Activated T-cell treated with anti-CD3 and anti-CD28 coated beads for 48 hours (primary cell): ENCODE measurements at regions not wholly inside any gene's neighbourhood (a gene's known extent, or its start where the extent isn't known, plus 50 kb on each side); places are given as distances from the start of the nearest gene placed in this dataset.

Source experiments
- DNase-seq: peaks from one replicate; pipeline ENCODE4 v3.0.0-alpha.2; 2020; ENCODE audit warnings: low read depth

- DNase-seq = no peak
Measured at GRCh38 chr2:59733970-59734369, 819.5 kb downstream of the BCL11A start.

GRCh38 chr2:59733567-59733930, 819.9 kb downstream of the BCL11A start:
- no peak for DNase-seq

GRCh38 chr2:59732871-59733566, 820.4 kb downstream of the BCL11A start:
- DNase-seq = no peak

DNA sequence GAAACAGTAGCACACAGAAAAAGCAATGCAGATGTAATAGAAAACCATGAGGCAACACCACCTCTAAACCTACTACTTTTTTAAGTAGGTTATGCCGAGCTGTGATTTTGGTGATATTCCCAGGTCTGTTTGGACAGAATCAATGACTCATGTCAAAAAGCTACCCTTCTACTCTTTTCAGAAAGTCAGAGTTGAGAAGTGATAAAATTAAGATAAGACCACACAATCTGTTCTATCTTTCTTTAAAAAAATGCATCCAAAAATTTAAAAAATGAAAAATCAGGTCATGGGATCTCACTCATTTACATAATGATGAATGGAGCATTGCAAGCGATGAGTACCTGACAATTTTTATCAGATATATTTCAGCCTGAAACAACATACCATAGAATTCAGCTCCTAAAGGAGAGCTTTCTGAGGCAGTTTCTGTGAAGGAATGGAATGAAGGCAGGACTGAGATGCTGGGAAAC, 826.3 kb downstream of the BCL11A start:
- no peak for DNase-seq

DNA sequence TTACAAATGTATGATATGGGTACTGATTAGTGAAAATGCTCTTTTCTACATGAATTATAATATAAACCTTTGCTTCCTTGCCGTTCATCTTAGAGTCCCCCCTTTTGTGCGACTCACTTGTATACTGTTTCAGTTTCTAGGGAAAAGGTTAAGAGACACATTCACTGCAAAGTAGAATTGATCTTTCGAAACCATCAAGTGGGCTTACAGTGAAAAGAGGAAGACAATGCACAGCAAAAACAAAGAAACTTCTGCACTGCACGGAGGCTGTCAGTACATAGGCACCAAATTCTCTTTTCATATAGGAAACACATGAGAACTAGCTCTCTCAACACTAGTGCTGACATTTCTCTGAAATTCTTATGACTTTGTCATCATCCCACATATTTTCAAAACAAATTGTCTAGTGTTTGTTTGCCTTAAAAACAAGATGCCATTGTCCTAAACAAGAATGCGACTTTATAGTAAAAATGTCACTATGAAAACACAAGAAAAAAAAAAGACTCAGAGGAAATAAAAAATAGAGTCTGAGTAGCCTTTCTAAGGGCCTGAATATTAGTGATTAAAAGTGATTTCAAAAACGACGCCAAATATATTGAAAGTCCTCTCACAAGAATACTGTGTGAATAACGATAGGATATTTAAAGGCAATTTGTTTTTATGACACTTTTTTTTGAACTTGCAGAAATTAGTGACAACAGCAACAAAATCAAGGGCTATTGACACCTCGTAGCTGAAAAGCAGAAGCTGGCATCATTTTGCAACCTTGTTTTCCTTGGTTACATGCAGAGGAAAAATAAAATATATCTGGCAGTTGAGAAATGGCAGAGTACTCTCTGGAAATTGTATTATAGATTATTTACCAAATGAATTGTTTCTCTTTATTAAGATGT, 827.0 kb downstream of the BCL11A start:
- no peak for DNase-seq

DNA sequence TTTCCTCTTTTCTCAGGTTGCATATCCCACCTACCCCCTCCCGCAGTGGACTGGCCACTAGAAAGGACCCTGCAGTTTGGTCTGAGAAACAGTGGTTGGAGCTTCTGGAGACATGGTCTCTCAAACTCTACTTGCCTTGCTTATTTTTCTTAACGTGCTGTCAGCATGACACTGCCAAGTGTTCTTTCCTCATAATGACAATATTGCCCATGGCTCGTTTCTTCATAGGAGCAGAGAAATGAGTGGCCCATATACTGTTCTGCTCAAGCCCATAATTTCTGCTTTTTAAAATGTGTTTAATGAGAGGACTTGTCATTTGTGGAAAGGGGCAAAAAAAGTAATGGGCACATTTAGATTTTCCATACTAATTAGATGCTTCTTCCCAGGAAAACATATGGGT, 828.7 kb downstream of the BCL11A start:
- no peak for DNase-seq

DNA sequence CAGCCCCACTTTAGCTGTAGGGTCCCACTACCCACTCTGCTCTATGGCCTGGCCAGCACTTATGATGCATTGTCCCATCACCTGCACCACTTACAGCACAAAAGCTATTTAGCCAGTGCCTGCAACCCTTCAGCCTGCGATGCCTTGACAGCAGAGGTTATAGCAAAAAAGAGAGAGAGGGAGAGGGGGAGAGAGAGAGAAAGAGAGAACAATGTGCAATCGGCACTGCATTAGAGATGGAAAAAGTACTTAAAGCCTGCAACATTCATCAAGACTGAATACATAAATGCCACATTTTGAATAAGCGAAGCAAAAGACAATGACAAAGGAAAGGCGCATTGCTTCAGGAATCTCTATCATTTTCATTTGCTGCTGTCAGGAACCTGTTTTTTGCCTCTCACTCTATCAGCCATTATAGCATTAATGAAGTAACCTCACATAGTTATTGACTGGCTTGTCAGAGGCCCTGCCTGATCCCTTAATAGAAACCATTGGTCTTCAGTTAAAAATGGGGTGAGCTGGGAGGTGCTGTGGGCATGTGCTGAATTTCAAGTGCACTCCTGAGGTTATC, 833.1 kb downstream of the BCL11A start:
- DNase-seq = no peak

DNA sequence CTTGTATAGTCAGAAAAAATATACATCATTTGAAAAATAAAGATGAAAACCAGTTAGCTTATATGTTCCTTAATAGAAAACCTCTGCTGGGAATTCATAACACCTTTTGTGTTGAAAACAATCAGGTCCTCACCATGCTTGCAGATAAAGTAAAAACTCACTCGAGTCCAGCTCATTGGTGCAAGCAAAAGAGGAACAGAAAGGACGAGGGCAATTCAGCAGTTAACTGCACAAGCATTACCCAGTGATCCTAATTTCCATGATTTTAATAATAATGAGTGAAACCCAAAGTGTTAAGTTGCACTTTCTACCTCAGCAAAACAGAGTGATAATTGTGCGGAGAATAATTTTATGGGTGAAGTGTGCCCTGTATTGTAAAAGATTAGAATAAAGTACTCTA, 839.9 kb downstream of the BCL11A start:
- DNase-seq = no peak

DNA sequence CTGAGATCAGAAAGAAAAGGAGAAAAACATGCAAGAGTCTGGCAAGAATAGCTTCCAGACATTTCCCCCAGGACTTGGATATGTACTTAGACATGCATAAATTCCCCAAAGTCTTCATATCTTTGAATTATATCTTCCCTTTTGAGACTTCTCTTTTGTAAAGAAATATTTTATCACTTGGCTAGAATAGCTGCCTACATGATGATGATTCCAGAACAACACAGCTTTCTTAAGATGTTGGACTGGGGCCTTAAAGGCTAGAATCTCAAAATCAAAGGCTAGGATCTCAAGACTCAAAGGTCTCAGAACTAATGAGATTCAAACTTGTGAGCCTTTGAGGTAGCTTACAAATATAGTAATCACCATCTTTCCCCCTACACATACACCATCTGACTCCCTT, 842.3 kb downstream of the BCL11A start:
- DNase-seq = no peak

DNA sequence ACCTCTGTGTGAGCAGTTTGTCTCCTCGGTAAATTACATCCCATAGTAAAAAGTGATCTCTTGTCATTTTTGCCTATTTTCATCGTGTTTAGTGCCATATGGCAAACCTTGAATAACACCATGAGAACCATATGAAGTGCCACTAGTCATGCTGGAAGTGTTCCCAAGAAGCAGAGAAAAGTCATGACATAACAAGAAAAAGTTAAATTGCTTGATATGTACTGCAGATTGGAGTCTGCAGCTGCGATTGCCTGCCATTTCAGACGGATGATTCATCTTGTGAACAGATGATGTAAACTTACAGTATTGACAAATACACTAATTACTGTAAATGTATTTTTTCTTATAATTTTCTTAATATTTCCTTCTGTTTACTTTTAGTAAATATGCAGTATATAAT, 846.7 kb downstream of the BCL11A start:
- no peak for DNase-seq

- DNase-seq = no peak
Measured at GRCh38 chr2:59703796-59704195, 849.7 kb downstream of the BCL11A start.

GRCh38 chr2:59702026-59702425, 851.4 kb downstream of the BCL11A start:
- DNase-seq = no peak

GRCh38 chr2:59701271-59701994, 852.0 kb downstream of the BCL11A start:
- DNase-seq = no peak

DNA sequence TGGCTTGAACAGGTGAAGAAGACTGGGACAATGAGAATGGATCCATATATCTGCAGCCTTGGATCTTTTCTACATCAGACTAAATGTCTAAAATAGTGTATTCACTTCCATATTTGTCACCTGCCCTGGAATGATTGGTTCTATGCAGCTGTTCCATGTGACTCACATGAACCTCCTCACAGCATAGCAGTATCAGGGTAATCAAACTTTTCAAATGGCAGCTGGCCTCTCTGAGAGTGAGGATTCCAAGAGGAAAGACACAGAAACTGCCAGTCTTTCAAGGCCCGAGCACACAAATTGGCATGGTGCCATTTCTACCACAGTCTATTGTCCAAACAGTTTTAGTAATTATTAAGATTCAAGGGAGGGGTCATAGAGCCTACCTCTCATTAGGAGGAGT, 859.3 kb downstream of the BCL11A start:
- no peak for DNase-seq

- no peak for DNase-seq
Measured at GRCh38 chr2:59693231-59693959, 860.1 kb downstream of the BCL11A start.

GRCh38 chr2:59691518-59692190, 861.8 kb downstream of the BCL11A start:
- DNase-seq = no peak

- no peak for DNase-seq
Measured at GRCh38 chr2:59690849-59691248, 862.6 kb downstream of the BCL11A start.

GRCh38 chr2:59684771-59685166, 868.7 kb downstream of the BCL11A start:
- DNase-seq = no peak

DNA sequence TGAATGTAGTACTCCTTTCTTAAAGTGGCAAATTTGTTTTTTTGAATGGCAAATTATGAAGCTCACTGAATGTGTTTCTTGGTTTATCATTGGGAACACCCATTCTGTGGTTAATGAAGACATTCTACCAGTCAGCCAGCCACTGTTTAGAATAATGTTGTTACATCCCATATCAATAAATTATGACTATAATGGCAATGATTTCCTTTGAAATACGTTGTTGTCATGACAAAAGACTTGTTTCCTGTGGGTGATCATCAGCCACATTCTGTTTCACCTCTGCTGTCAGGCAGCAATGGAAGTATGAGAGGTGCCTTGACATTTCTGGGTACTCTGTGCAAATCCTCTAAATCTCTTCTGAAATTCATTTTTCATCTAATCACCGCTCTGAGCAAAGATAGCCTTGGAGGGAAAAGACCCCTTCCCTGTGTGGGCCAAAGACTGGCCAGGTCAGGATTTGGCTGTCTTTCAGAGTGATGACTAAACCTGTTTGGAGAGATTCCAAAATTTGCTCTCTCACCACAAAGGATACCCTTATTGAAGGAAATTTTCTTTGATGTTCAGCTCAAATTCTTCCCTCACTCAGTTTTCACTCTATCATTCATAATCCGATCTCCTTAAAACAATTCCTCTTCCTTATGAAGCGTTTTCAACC, 869.2 kb downstream of the BCL11A start:
- no peak for DNase-seq

- no peak for DNase-seq
Measured at GRCh38 chr2:59680863-59681262, 872.6 kb downstream of the BCL11A start.

DNA sequence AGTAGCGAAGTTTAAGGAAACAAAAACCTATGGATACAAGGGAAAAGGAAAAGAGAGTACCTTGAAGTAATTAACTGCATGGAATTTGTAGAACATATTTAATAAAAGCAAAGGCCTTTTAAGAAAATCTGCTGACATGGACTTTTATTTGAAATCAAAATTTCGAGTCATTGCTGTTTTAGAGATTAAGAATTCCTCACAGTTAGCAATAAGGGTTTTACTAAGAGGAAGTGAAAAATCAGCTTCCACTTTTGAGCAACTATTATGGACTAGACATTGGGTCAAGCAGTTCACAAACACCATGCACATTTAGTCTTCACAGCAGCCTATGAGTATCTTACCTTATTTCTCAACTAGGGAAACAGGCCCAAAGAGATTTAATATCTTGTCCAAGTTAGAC, 876.3 kb downstream of the BCL11A start:
- DNase-seq = no peak
